NCI-H187 treated with DMSO at 0.1 percent for 48 hours (cell line): ENCODE measurements at regions not wholly inside any gene's neighbourhood (a gene's known extent, or its start where the extent isn't known, plus 50 kb on each side); places are given as distances from the start of the nearest gene placed in this dataset.

Source experiments
- DNase-seq: peaks from one replicate; lab custom pipeline; 2025; lab: John Stamatoyannopoulos, UW

- DNase-seq, result no peak
Observed at GRCh38 chr9:108345826-108346225, 510.0 kb downstream of the ACTL7B start.

- DNase-seq, result no peak
Observed at GRCh38 chr9:108339251-108339650, 516.5 kb downstream of the ACTL7B start.

- DNase-seq, result no peak
Observed at GRCh38 chr9:108336575-108336974, 519.2 kb downstream of the ACTL7B start.

- DNase-seq, result no peak
Observed at GRCh38 chr9:108333530-108333983, 522.2 kb downstream of the ACTL7B start.

GRCh38 chr9:108331596-108331995 lies 524.2 kb downstream of the ACTL7B start:
- DNase-seq, result no peak

- DNase-seq, result no peak
Observed at GRCh38 chr9:108325406-108325805, 530.4 kb downstream of the ACTL7B start.

- DNase-seq, result no peak
Observed at GRCh38 chr9:108323615-108324014, 532.2 kb downstream of the ACTL7B start.

- no peak for DNase-seq
Observed at GRCh38 chr9:108322326-108323098, 533.3 kb downstream of the ACTL7B start.

- DNase-seq, result no peak
Observed at GRCh38 chr9:108316630-108317029, 539.2 kb downstream of the ACTL7B start.

- no peak for DNase-seq
Observed at GRCh38 chr9:108316066-108316465, 539.7 kb downstream of the ACTL7B start.

GRCh38 chr9:108311745-108312144 lies 544.0 kb downstream of the ACTL7B start:
- no peak for DNase-seq

GRCh38 chr9:108310202-108310601 lies 545.6 kb downstream of the ACTL7B start:
- no peak for DNase-seq

GRCh38 chr9:108300306-108301287 lies 555.2 kb downstream of the ACTL7B start:
- DNase-seq, result no peak

- no peak for DNase-seq
Observed at GRCh38 chr9:108297073-108297472, 558.7 kb downstream of the ACTL7B start.

GRCh38 chr9:108296056-108296455 lies 559.7 kb downstream of the ACTL7B start:
- no peak for DNase-seq

- no peak for DNase-seq
Observed at GRCh38 chr9:108291586-108291932, 564.2 kb downstream of the ACTL7B start.

GRCh38 chr9:108290839-108291585 lies 564.8 kb downstream of the ACTL7B start:
- DNase-seq, result no peak

- no peak for DNase-seq
Observed at GRCh38 chr9:108286638-108287206, 569.1 kb downstream of the ACTL7B start.

GRCh38 chr9:108283696-108284095 lies 572.1 kb downstream of the ACTL7B start:
- DNase-seq, result no peak

GRCh38 chr9:108282872-108283271 lies 572.9 kb downstream of the ACTL7B start:
- DNase-seq, result no peak

- DNase-seq, result no peak
Observed at GRCh38 chr9:108281696-108282095, 574.1 kb downstream of the ACTL7B start.

- DNase-seq, result no peak
Observed at GRCh38 chr9:108278341-108278740, 577.4 kb downstream of the ACTL7B start.
